Cardiac fibroblast (primary cell): ENCODE measurements at regions not wholly inside any gene's neighbourhood (a gene's known extent, or its start where the extent isn't known, plus 50 kb on each side); places are given as distances from the start of the nearest gene placed in this dataset.

ENCODE experiments used
- DNase-seq, 2 donors: peaks; one replicate each; pipeline versions ENCODE4 v3.0.0 to v3.0.0-alpha.2; 2010; ENCODE audit warnings: low read depth in 2 of 2
- H3K4me3 ChIP-seq, 2 donors: replicated peaks in 1 of 2; 1 replicate in 1 of 2; 2 replicates in 1 of 2; pipeline ENCODE4 v1.5.1; 2011; ENCODE audit warnings: low read depth in 2 of 2, low read length in 2 of 2, mild to moderate bottlenecking in 2 of 2, moderate library complexity in 1 of 2
- CTCF ChIP-seq: IDR thresholded peaks from one replicate; pipeline ENCODE4 v1.5.1; 2011; ENCODE audit warnings: low read depth, mild to moderate bottlenecking, low read length, inconsistent platforms

- no peak for TF ChIP-seq CTCF
- DNase-seq, result no peak
These were observed 217.5 kb downstream of the NCK2 start for GRCh38 chr2:105962221-105962620.

GRCh38 chr2:105961599-105962146, 217.0 kb downstream of the NCK2 start:
- no peak for TF ChIP-seq CTCF
- DNase-seq, result no peak
- no peak overlapping the region for H3K4me3 ChIP-seq

More at GRCh38 chr2:105962221-105962620, 217.5 kb downstream of the NCK2 start:
- H3K4me3 ChIP-seq, result no peak overlapping the region

- DNase-seq, result no peak
- TF ChIP-seq CTCF, result no peak
- H3K4me3 ChIP-seq, result no peak overlapping the region
These were observed 214.6 kb downstream of the NCK2 start for GRCh38 chr2:105959357-105959756.

- DNase-seq, result no peak
- TF ChIP-seq CTCF, result no peak
- no peak overlapping the region for H3K4me3 ChIP-seq
These were observed 210.2 kb downstream of the NCK2 start for GRCh38 chr2:105954891-105955290.

- H3K4me3 ChIP-seq, result no peak overlapping the region
- TF ChIP-seq CTCF, result no peak
- DNase-seq, result no peak
These were observed 209.2 kb downstream of the NCK2 start for GRCh38 chr2:105953942-105954341.

GRCh38 chr2:105952131-105952530, 207.4 kb downstream of the NCK2 start:
- TF ChIP-seq CTCF, result no peak
- no peak overlapping the region for H3K4me3 ChIP-seq
- DNase-seq, result no peak

- no peak for TF ChIP-seq CTCF
These were observed 206.6 kb downstream of the NCK2 start for GRCh38 chr2:105951384-105951694.

More at GRCh38 chr2:105951384-105951694, 206.6 kb downstream of the NCK2 start:
- no peak overlapping the region for H3K4me3 ChIP-seq
- no peak for DNase-seq
